Liver (tissue), 3 donors: ENCODE measurements at regions not wholly inside any gene's neighbourhood (a gene's known extent, or its start where the extent isn't known, plus 50 kb on each side); places are given as distances from the start of the nearest gene placed in this dataset.

Experiments used
- CTCF ChIP-seq: fragments of 150-350 bp; IDR thresholded peaks from 2 replicates; pipeline ENCODE4 v1.5.1; 2017; ENCODE audit warnings: improper control_type of control experiment, low read depth, low read length; ENCODE audit not compliant: missing input control
- EGR1 ChIP-seq, 2 donors: IDR thresholded peaks; 2 replicates each; pipeline ENCODE4 v1.6.1; 2016 to 2018; ENCODE audit warnings: antibody characterized with exemption in 2 of 2, low read depth in 2 of 2
- donor health status: healthy.
- donor health status: healthy.

GRCh38 chr6:138026342-138026741 is 80.9 kb downstream of the PERP start:
- TF ChIP-seq EGR1 (IDR thresholded peaks at IDR 0.05; ENCODE audit: low read depth in 2 of 2) (no peak), CTCF (no peak)
